WTC11 (cell line): ENCODE measurements at regions not wholly inside any gene's neighbourhood (a gene's known extent, or its start where the extent isn't known, plus 50 kb on each side); places are given as distances from the start of the nearest gene placed in this dataset.

Experiments
- ATAC-seq: fragments of 200-7000 bp; cut with Tn5 transposase; 2 replicates; pipeline ENCODE4 v1.10.0; 2021; ENCODE audit warnings: mild to moderate bottlenecking, moderate library complexity
- CTCF ChIA-PET: fragments of 300-600 bp; sonication (Branson Sonifier 250); formaldehyde crosslinking; loops from one replicate; lab custom pipeline; 2021; ENCODE audit warnings: antibody characterized with exemption; lab: Charles Lee
- POLR2A ChIA-PET: fragments of 350-600 bp; sonication (Branson Sonifier 250); formaldehyde crosslinking; loops from one replicate; lab custom pipeline; 2021; ENCODE audit warnings: antibody characterized with exemption; lab: Charles Lee
- DNase-seq: peaks from one replicate; pipeline ENCODE4 v3.0.0; 2021; ENCODE audit warnings: low spot score
- H3K27ac Mint-ChIP-seq: 2 replicates; pipeline ENCODE4 v1.8.0; 2021; ENCODE audit warnings: mixed read lengths
- H3K27me3 Mint-ChIP-seq: 2 replicates; pipeline ENCODE4 v1.8.0; 2021; ENCODE audit warnings: low read depth, mild to moderate bottlenecking, moderate library complexity, mixed read lengths
- H3K36me3 Mint-ChIP-seq: 2 replicates; pipeline ENCODE4 v1.8.0; 2021; ENCODE audit warnings: mixed read lengths
- H3K4me1 Mint-ChIP-seq: 2 replicates; pipeline ENCODE4 v1.8.0; 2022; ENCODE audit warnings: mixed read lengths
- H3K4me3 Mint-ChIP-seq: 2 replicates; pipeline ENCODE4 v1.8.0; 2021; ENCODE audit warnings: mild to moderate bottlenecking, moderate library complexity, mixed read lengths
- H3K9me3 Mint-ChIP-seq: 2 replicates; pipeline ENCODE4 v1.8.0; 2021; ENCODE audit warnings: mixed read lengths
- AFF4 ChIP-seq: sonication (generic); formaldehyde crosslinking; IDR thresholded peaks from 2 replicates; pipeline ENCODE4 v1.8.1; 2023; ENCODE audit warnings: mild to moderate bottlenecking, missing genetic modification reagents, borderline replicate concordance
- ATF2 ChIP-seq: sonication (generic); formaldehyde crosslinking; IDR thresholded peaks from 2 replicates; pipeline ENCODE4 v1.8.1; 2022; ENCODE audit warnings: low read depth, missing genetic modification reagents, borderline replicate concordance
- ATF3 ChIP-seq: sonication (generic); formaldehyde crosslinking; conservative IDR thresholded peaks from 2 replicates; pipeline ENCODE4 v1.8.1; 2022; ENCODE audit warnings: mild to moderate bottlenecking, missing genetic modification reagents
- CTCF ChIP-seq: fragments of 200-600 bp; IDR thresholded peaks from 2 replicates; pipeline ENCODE4 v1.8.0; 2022; ENCODE audit warnings: antibody characterized with exemption
- EMX1 ChIP-seq: fragments of 250-450 bp; sonication (Bioruptor Pico); IDR thresholded peaks from 2 replicates; pipeline ENCODE4 v1.8.0; 2021; ENCODE audit warnings: mild to moderate bottlenecking
- ESRRA ChIP-seq: sonication (generic); formaldehyde crosslinking; IDR thresholded peaks from 2 replicates; pipeline ENCODE4 v1.8.1; 2022; ENCODE audit warnings: mild to moderate bottlenecking, missing genetic modification reagents, borderline replicate concordance
- FOXK1 ChIP-seq: sonication (generic); formaldehyde crosslinking; IDR thresholded peaks from 2 replicates; pipeline ENCODE4 v1.8.0; 2022; ENCODE audit warnings: mild to moderate bottlenecking, moderate library complexity, missing genetic modification reagents
- FOXP1 ChIP-seq: sonication (generic); formaldehyde crosslinking; IDR thresholded peaks from 2 replicates; pipeline ENCODE4 v1.8.0; 2022; ENCODE audit warnings: missing genetic modification reagents, mild to moderate bottlenecking, moderate library complexity, borderline replicate concordance
- GABPB1 ChIP-seq: sonication (generic); formaldehyde crosslinking; IDR thresholded peaks from 2 replicates; pipeline ENCODE4 v1.8.1; 2023; ENCODE audit warnings: mild to moderate bottlenecking, missing genetic modification reagents
- JAZF1 ChIP-seq: fragments of 250-450 bp; sonication (Bioruptor Pico); IDR thresholded peaks from 2 replicates; pipeline ENCODE4 v1.9.0; 2021; ENCODE audit warnings: moderate library complexity, mild to moderate bottlenecking, inconsistent platforms
- MLX ChIP-seq: sonication (generic); formaldehyde crosslinking; IDR thresholded peaks from 2 replicates; pipeline ENCODE4 v1.8.1; 2023; ENCODE audit warnings: mild to moderate bottlenecking, missing genetic modification reagents, moderate library complexity
- MYBL2 ChIP-seq: sonication (generic); formaldehyde crosslinking; IDR thresholded peaks from 2 replicates; pipeline ENCODE4 v1.8.1; 2023; ENCODE audit warnings: mild to moderate bottlenecking, moderate library complexity, missing genetic modification reagents
- NR1H2 ChIP-seq: sonication (generic); formaldehyde crosslinking; IDR thresholded peaks from 2 replicates; pipeline ENCODE4 v1.9.0; 2021; ENCODE audit warnings: mild to moderate bottlenecking, moderate library complexity, missing genetic modification reagents
- ZNF121 ChIP-seq: sonication (generic); formaldehyde crosslinking; IDR thresholded peaks from 2 replicates; pipeline ENCODE4 v1.8.0; 2023; ENCODE audit warnings: missing genetic modification reagents
- ZNF232 ChIP-seq: sonication (generic); formaldehyde crosslinking; IDR thresholded peaks from 2 replicates; pipeline ENCODE4 v1.8.0; 2022; ENCODE audit warnings: mild to moderate bottlenecking, missing genetic modification reagents
- ZNF317 ChIP-seq: sonication (generic); formaldehyde crosslinking; IDR thresholded peaks from 2 replicates; pipeline ENCODE4 v1.8.1; 2023; ENCODE audit warnings: low read depth, mild to moderate bottlenecking, moderate library complexity, missing genetic modification reagents, borderline replicate concordance
- ZNF416 ChIP-seq: fragments of 250-450 bp; sonication (Bioruptor Pico); IDR thresholded peaks from 2 replicates; pipeline ENCODE4 v1.9.0; 2021; ENCODE audit warnings: mild to moderate bottlenecking, inconsistent platforms
- ZNF425 ChIP-seq: fragments of 250-450 bp; sonication (Bioruptor Pico); conservative IDR thresholded peaks from 2 replicates; pipeline ENCODE4 v1.9.0; 2021; ENCODE audit warnings: mild to moderate bottlenecking

GRCh38 chr3:41101231-41101630, 98.1 kb upstream of the CTNNB1 start:
- no peak overlapping the region for H3K4me3 Mint-ChIP-seq
- peak; percentile 76 for ATAC-seq
- no peaks in the 10 kb centered on the region; the same call in 1 of the 2 replicates for H3K27me3 Mint-ChIP-seq
- H3K4me1 Mint-ChIP-seq: no peaks in the 10 kb centered on the region
- H3K27ac Mint-ChIP-seq: no peak overlapping the region
- no peaks in the 10 kb centered on the region for H3K36me3 Mint-ChIP-seq
- CTCF ChIA-PET: interaction anchor here (0.6 kb wide), 1 partner anchor 775 kb away, joined by 4 read pairs; no protein-coding TSS in a partner anchor
- H3K9me3 Mint-ChIP-seq: no peaks in the 10 kb centered on the region
- POLR2A ChIA-PET: no interaction called here
- no peak for DNase-seq
- TF ChIP-seq AFF4 (CRISPR knock-in tag) (no peak), ESRRA (CRISPR knock-in tag) (no peak), ATF3 (CRISPR knock-in tag) (no peak), ZNF416 (CRISPR knock-in tag) (no peak), ZNF232 (no peak), ZNF317 (CRISPR knock-in tag) (no peak), MYBL2 (CRISPR knock-in tag) (no peak), NR1H2 (CRISPR knock-in tag) (no peak), JAZF1 (CRISPR knock-in tag) (no peak), ZNF121 (CRISPR knock-in tag) (no peak), FOXK1 (CRISPR knock-in tag) (no peak), ZNF425 (CRISPR knock-in tag) (no peak)

GRCh38 chr3:41102053-41102556, 97.2 kb upstream of the CTNNB1 start:
- H3K27me3 Mint-ChIP-seq: no peaks in the 10 kb centered on the region; the same call in 1 of the 2 replicates
- no peak overlapping the region for H3K4me3 Mint-ChIP-seq
- TF ChIP-seq EMX1 (CRISPR knock-in tag): no peak
- no peak for TF ChIP-seq ATF2 (CRISPR knock-in tag)
- TF ChIP-seq FOXP1 (CRISPR knock-in tag): no peak
- TF ChIP-seq MLX: no peak
- no peak for TF ChIP-seq CTCF
- peak; percentile 97 for TF ChIP-seq GABPB1
- TF ChIP-seq, all 79 proteins: peak for 1
- H3K36me3 Mint-ChIP-seq: no peaks in the 10 kb centered on the region
- ChIA-PET CTCF (no interaction called here), POLR2A (no interaction called here)
- H3K27ac Mint-ChIP-seq: no peak overlapping the region
- no peak for ATAC-seq
- no peaks in the 10 kb centered on the region for H3K9me3 Mint-ChIP-seq
- DNase-seq: no peak
- no peaks in the 10 kb centered on the region for H3K4me1 Mint-ChIP-seq
